GM20431 (cell line): ENCODE measurements at regions not wholly inside any gene's neighbourhood (a gene's known extent, or its start where the extent isn't known, plus 50 kb on each side); places are given as distances from the start of the nearest gene placed in this dataset.
"Not testable (repeated sequence)": the region's sequence is repeated elsewhere in the genome, so short reads cannot be mapped to it uniquely, and the experiment has no call there.

Experiments used
- in situ Hi-C: fragments of 300-500 bp; cut with MseI, MboI; formaldehyde crosslinking; loops from one replicate; pipeline ENCODE4 v1.15.0; 2020; ENCODE audit warnings: low sequenced_read_pairs; ENCODE audit not compliant: unreplicated experiment

- in situ Hi-C loops = no loop called here
Observed at GRCh38 chr9:74032421-74032820, 464.7 kb upstream of the RORB start.

DNA sequence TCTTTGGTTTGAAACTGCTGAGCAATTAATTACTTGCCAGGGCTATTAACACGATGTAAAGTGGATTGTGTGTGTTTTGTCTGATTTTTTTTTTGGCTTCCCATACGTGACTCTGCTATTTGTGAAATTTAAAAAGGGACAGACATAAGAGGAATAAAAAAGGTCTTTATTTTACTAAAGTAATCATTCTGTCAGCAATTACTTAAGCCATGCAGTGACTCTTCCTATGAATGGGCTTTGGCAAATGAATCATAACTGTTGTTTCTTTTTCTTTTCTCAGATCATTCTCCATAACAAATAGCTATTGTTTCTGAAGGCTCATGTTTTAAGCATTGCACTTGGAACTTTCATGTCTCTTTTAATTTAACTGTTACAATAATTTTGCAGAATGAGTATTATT lies 461.3 kb upstream of the RORB start:
- in situ Hi-C loops = no loop called here

DNA sequence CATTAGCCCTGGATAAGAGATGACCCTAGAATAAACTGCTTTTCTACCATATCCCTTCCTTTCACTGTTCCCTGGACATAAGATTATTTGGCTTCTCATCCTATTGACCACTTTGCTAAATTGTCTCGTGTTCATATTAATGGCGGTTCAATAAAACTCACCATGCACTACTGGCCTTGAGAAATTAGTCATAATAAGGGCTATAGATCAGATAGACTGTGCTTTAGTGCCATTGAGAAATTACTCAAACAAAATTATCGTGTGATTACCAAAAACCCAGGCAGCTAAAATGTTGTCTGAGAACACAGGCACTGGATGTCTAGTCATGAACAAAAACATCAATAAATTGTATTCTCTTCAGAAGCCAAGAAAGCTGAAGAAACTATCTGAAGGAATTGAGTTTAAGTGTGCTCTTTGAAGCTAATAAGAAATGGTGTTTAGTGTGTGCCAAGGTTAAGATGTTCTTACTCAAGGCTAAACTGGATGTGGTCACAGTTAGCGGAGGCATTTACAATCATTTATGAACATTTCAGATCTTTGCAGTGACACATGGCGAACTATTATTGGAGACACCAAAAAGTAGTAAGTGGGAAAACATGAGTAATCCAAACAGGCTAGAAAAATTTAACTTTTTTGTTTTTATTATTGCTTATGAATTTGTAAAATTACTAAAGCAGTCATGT lies 460.4 kb upstream of the RORB start:
- in situ Hi-C loops = no loop called here

- in situ Hi-C loops = no loop called here
Observed at GRCh38 chr9:74037274-74037673, 459.9 kb upstream of the RORB start.

DNA sequence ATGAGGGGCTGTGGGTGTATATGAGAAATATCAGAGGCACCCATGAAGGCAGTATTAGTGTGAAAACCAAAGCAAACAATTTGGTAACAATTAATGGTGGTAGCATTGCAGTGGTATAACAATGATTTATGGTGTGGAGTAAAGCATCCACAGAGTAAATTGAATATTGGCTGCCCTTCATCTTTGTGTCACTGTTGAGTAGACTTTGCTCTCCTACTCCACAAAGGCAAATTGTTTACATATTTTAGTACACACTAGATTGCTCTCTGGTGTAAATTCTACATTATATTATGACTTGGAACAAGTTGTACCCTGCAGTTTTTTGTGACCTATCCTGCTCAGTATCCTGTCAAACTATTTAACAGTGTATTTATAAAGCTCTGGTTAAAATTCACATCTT lies 455.5 kb upstream of the RORB start:
- in situ Hi-C loops = no loop called here

DNA sequence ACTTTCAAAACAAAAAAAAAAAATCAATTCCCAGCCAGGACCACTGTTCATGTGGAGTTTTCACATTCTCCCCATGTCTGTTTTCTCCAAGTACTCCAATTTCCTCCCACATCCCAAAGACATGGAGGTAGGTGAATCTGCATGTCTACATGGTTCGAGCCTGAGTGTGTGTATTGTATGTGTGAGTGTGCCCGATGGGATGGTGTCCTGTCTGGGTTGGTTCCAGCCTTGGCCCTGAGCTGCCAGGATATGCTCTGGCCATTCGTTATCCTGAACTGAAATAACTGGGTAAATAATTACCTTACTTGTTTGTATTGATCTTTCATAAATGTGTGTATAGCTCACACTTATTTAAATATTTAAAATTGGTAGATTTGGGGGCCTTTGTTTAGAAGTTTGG lies 452.3 kb upstream of the RORB start:
- in situ Hi-C loops = no loop called here

GRCh38 chr9:74056023-74056422 lies 441.1 kb upstream of the RORB start:
- in situ Hi-C loops = no loop called here

GRCh38 chr9:74057051-74057450 lies 440.1 kb upstream of the RORB start:
- in situ Hi-C loops = not testable (repeated sequence)

DNA sequence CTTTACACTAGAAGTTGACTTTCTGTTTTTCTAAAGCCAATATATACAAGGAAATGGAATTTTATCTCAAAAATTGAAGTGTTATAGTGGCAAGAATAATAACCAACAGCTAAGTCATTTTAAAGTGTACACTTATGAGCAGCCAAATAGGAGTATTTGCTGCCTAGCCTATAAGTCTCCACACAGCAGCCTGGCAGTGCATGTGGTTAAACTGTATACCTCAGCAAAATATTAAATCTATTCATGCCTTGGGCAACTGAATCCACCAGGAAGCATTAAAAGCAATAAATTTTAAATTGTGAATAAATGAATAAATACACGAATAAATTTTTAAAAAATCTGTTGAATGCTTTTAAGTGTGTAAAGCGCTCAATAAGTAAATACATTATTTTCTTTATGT lies 432.4 kb upstream of the RORB start:
- in situ Hi-C loops = no loop called here

DNA sequence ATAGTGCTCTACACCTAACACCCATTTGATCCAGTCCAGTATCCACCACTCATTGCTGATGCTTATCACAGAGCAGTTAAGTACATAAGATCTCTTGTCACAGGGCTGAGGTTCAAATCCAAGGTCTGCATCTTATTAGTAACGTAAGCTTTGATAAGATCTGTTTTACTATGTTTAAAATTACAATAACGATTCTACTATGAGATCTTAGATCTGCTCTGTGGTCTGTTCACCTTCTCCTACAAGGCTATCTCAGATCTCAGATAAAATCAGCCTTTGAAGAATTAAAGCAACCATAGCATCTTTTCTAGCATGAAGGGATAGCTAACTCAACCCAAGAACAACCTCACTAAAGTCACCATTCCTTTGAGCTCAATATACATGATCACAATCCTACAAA lies 431.0 kb upstream of the RORB start:
- in situ Hi-C loops = no loop called here

GRCh38 chr9:74066605-74067004 lies 430.5 kb upstream of the RORB start:
- in situ Hi-C loops = no loop called here

DNA sequence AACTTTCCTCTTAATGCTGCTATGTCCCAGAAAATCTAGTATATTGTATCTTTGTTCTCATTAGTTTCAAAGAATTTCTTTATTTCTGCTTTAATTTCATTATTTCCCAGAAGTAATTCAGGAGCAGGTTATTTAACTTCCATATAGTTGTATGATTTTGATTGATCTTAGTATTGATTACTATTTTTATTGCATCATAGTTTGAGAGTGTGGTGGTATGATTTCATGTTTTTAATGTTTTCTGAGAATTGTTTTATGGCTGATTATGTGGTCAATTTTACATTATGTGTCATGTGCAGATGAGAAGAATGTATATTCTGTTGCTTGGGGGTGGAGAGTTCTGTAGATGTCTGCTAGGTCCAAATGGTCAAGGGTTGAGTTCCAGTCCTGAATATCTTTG lies 425.6 kb upstream of the RORB start:
- in situ Hi-C loops = no loop called here

DNA sequence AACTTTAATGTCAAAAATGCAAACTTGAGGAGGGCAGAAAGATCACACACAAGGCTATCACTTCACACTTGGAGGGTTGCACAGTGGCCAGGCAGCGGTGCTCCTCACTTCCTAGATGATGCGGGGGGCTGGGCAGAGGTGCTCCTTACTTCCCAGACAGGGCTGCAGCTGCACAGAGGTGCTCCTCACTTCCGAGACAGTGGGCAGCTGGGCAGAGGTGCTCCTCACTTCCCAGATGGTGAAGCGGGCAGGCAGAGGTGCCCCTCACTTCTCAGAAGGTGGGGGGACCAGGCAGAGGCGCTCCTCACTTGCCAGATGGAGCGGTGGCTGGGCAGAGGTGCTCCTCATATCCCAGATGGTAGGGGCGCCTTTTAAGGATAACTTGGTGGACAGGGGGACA lies 423.2 kb upstream of the RORB start:
- in situ Hi-C loops = no loop called here

DNA sequence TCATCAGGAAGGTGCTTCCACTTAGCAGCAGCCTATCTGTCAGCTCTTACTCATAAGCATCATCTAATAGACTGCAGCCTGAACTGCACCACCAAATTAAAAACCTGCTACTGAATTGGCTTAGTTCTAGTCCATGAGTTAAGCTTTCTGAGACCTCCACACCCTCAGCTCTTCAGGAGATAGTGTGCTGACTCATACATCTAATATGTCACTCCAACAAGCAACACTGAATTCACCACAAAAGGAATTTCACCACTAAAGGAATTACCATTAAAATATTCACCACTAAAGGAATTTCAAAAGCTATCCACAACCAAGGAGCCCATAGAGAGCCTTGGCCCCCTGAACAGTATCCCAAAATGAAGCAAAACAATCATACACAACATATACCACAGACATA lies 418.5 kb upstream of the RORB start:
- in situ Hi-C loops = no loop called here

DNA sequence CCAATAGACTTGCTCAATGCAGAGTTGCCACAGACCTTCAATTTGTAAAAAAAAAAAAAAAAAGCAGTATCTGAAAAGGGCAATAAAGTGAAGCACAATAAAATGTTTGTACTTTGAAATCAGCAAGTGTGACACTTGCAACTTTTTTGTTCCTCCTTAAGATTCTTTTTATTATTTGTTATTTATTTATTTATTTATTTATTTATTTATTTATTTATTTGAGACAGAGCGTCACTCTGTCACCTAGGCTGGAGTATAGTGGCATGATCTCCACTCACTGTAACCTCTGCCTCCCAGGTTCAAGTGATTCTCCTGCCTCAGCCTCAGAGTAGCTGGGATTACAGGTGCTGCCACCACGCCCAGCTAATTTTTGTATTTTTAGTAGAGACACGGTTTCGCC lies 416.5 kb upstream of the RORB start:
- in situ Hi-C loops = not testable (repeated sequence)

- in situ Hi-C loops = no loop called here
Observed at GRCh38 chr9:74083681-74084433, 413.3 kb upstream of the RORB start.

DNA sequence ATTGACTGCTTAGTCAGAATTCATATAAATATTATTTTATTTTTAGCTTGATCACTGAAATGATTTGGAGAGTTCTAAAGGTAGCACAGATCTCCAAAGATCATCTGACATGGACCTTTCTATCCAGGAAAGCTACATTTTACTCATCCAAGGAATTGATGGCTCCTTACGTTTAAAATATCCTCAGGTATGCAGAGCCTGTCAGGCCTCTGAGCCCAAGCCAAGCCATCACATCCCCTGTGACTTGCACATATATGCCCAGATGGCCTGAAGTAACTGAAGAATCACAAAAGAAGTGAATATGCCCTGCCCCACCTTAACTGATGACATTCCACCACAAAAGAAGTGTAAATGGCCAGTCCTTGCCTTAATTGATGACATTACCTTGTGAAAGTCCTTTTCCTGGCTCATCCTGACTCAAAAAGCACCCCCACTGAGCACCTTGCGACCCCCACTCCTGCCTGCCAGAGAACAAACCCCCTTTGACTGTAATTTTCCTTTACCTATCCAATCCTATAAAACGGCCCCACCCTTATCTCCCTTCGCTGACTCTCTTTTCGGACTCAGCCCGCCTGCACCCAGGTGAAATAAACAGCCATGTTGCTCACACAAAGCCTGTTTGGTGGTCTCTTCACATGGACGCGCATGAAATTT lies 411.6 kb upstream of the RORB start:
- in situ Hi-C loops = not testable (repeated sequence)

- in situ Hi-C loops = not testable (repeated sequence)
Observed at GRCh38 chr9:74090921-74091320, 406.2 kb upstream of the RORB start.

DNA sequence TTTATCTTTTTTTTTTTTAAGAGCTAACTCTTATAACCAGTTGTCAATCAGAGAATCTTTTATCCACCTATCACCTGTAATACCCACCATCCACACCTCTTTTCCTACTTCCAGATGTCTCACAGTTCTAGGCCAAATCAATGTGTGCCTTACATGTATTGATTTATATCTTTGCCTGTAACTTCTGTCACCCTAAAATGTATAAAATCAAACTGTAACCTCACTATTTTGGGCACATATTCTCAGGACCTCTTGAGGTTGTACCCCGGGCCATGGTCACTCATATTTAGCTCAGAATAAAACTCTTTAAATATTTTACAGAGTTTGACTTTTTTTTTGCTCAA lies 404.7 kb upstream of the RORB start:
- in situ Hi-C loops = no loop called here

DNA sequence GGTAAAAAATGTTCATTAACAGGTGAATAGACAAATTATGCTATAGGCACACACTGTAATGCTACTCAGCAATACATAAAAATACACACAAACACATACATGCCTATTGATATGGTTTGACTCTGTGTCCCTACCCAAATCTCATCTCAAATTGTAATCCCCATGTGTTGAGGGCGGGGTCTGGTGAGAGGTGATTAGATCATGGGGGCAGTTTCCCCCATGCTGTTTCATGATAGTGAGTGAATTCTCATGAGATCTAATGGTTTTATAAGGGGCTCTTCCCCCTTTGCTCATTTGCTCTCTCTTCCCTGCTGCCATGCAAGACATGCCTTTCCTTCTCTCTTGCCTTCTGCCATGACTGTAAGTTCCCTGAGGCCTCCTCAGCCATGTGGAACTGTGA lies 403.1 kb upstream of the RORB start:
- in situ Hi-C loops = not testable (repeated sequence)

DNA sequence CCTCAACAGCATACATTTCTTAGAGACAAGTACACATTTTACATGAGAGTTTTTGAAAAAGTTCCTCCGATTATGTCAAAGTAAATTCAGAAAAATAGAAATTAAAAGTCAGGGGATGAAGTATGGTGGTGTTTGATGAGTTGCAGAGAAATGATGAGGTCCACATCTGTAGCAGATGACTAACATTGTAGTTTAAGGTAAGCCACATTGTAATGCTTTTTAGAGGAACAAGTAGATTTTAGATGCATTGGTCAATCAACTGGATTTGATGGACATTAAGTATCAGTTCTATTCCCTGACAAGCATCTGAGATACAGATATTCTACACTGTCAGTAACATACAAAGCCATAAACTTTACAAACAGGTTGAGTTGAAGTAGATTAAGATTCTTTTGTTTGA lies 402.4 kb upstream of the RORB start:
- in situ Hi-C loops = no loop called here

GRCh38 chr9:74095925-74096324 lies 401.2 kb upstream of the RORB start:
- in situ Hi-C loops = no loop called here
